Calu3 (cell line): ENCODE measurements at regions not wholly inside any gene's neighbourhood (a gene's known extent, or its start where the extent isn't known, plus 50 kb on each side); places are given as distances from the start of the nearest gene placed in this dataset.

Source experiments
- BruUV-seq: library from RNA; stranded (reverse); fragments of 400-500 nt; replicated peaks from 2 replicates; lab custom pipeline; 2021; lab: Mats Ljungman, UMichigan
- CTCF ChIA-PET: fragments of 300-600 bp; sonication (Branson Sonifier 250); formaldehyde crosslinking; loops from one replicate; lab custom pipeline; 2022; ENCODE audit warnings: antibody characterized with exemption; lab: Charles Lee
- DNase-seq: peaks from one replicate; pipeline ENCODE4 v3.0.0; 2022
- H3K27ac Mint-ChIP-seq: one replicate; pipeline ENCODE4 v1.8.0; 2022; ENCODE audit warnings: mixed read lengths; ENCODE audit not compliant: unreplicated experiment
- H3K27me3 Mint-ChIP-seq: one replicate; pipeline ENCODE4 v1.8.0; 2022; ENCODE audit warnings: mixed read lengths; ENCODE audit not compliant: unreplicated experiment
- H3K36me3 Mint-ChIP-seq: one replicate; pipeline ENCODE4 v1.8.0; 2022; ENCODE audit warnings: mild to moderate bottlenecking, moderate library complexity, mixed read lengths; ENCODE audit not compliant: insufficient read depth, unreplicated experiment
- H3K4me1 Mint-ChIP-seq: one replicate; pipeline ENCODE4 v1.8.0; 2022; ENCODE audit warnings: mild to moderate bottlenecking, low read depth, mixed read lengths; ENCODE audit not compliant: unreplicated experiment
- H3K4me3 Mint-ChIP-seq: one replicate; pipeline ENCODE4 v1.8.0; 2022; ENCODE audit warnings: mild to moderate bottlenecking, low read depth, moderate library complexity, mixed read lengths; ENCODE audit not compliant: unreplicated experiment
- H3K9me3 Mint-ChIP-seq: one replicate; pipeline ENCODE4 v1.8.0; 2022; ENCODE audit warnings: low read depth, mixed read lengths; ENCODE audit not compliant: unreplicated experiment
- CTCF ChIP-seq: fragments of 200-600 bp; IDR thresholded peaks from one replicate; pipeline ENCODE4 v1.8.0; 2022; ENCODE audit warnings: antibody characterized with exemption; ENCODE audit not compliant: unreplicated experiment
- intact Hi-C: fragments of 100-400 bp; cut with micrococcal nuclease; formaldehyde crosslinking; loops from one replicate; pipeline ENCODE4 v1.10.0; 2022; ENCODE audit not compliant: unreplicated experiment

DNA sequence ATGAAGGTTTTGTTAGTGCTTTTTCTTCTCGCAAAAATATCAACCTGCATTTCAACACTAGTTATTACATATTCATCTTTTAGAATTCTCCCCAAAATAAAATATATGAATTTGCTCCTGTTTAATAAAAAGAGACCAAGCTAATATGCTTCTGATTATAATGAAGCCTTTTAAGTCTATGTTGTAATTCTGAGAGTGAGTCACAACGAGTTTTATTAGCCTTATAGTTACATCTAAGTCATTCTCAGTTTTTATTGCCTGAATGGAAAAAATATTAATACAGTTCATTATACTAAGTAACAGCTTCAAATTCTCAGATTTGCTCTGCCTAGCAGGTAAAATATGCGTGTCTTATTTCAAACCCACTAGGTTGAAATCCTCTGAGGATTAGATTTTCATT is 152.4 kb upstream of the CELF2 start:
- TF ChIP-seq CTCF, result no peak
- CTCF ChIA-PET, result no interaction called here
- Mint-ChIP-seq H3K36me3 (no peaks in the 10 kb centered on the region), H3K4me3 (no peak overlapping the region), H3K9me3 (peaks cover 10% of the 10 kb centered on the region), H3K4me1 (no peaks in the 10 kb centered on the region), H3K27ac (no peak overlapping the region), H3K27me3 (no peaks in the 10 kb centered on the region)
- no peak for DNase-seq
- BruUV-seq, result no TSS peak
- intact Hi-C loops, result no loop called here

GRCh38 chr10:10865913-10866312 is 151.8 kb upstream of the CELF2 start:
- CTCF ChIA-PET, result no interaction called here
- H3K36me3 Mint-ChIP-seq, result no peaks in the 10 kb centered on the region
- no peak for DNase-seq
- no peak overlapping the region for H3K4me3 Mint-ChIP-seq
- no peak overlapping the region for H3K27ac Mint-ChIP-seq
- intact Hi-C loops, result no loop called here
- BruUV-seq, result no TSS peak
- TF ChIP-seq CTCF, result no peak
- H3K4me1 Mint-ChIP-seq, result no peaks in the 10 kb centered on the region
- H3K9me3 Mint-ChIP-seq, result peaks cover 8% of the 10 kb centered on the region
- H3K27me3 Mint-ChIP-seq, result no peaks in the 10 kb centered on the region

GRCh38 chr10:10869592-10869991 is 148.1 kb upstream of the CELF2 start:
- peaks cover 11% of the 10 kb centered on the region for H3K9me3 Mint-ChIP-seq
- no peaks in the 10 kb centered on the region for H3K27me3 Mint-ChIP-seq
- no TSS peak for BruUV-seq
- H3K36me3 Mint-ChIP-seq, result no peaks in the 10 kb centered on the region
- no peak overlapping the region for H3K27ac Mint-ChIP-seq
- no peak for TF ChIP-seq CTCF
- no peaks in the 10 kb centered on the region for H3K4me1 Mint-ChIP-seq
- intact Hi-C loops, result no loop called here
- no peak for DNase-seq
- no peak overlapping the region for H3K4me3 Mint-ChIP-seq
- CTCF ChIA-PET, result no interaction called here

DNA sequence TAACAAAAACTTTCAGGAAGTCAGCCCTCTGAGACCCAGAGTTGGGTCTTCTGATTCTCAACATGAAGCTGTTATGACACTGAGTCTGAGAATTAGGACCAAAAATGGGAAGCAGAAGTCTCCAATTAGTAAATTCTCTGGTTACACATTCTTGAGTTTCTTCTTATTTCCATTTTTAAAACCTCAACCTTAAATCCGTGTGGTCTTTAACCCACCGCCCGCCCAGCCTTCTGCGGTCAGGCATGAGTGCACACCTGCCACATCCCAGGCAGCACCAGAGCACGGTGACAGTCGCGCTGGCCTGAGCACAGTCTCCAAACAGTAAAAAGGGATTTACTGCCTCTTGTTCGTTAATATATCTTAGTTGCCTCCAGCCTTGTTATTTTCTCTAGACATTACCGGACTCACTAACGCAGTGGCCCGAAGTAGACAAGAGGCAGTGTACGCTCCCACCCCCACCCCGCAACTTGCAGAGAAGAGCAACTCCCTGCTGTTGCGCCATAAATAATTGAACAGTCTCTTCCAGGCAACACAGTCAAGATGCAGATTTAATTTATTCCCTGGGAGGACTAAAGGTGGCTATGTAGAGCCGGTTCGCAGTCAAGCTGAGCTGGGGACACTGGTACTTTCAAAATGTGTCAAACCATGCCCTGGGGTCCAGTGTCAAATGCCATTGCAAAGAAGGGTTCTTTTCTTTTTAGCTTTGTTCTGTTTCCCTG is 147.0 kb upstream of the CELF2 start:
- TF ChIP-seq CTCF, result no peak
- peaks cover 12% of the 10 kb centered on the region for H3K9me3 Mint-ChIP-seq
- peaks cover 3% of the 10 kb centered on the region for H3K36me3 Mint-ChIP-seq
- BruUV-seq, result no TSS peak
- H3K27ac Mint-ChIP-seq, result no peak overlapping the region
- H3K4me1 Mint-ChIP-seq, result no peaks in the 10 kb centered on the region
- DNase-seq, result no peak
- no peaks in the 10 kb centered on the region for H3K27me3 Mint-ChIP-seq
- no peak overlapping the region for H3K4me3 Mint-ChIP-seq
- CTCF ChIA-PET, result no interaction called here
- intact Hi-C loops, result no loop called here
